NCI-H1694 treated with DMSO at 0.1 percent for 48 hours (cell line): ENCODE measurements at regions not wholly inside any gene's neighbourhood (a gene's known extent, or its start where the extent isn't known, plus 50 kb on each side); places are given as distances from the start of the nearest gene placed in this dataset.

Experiments used
- DNase-seq: peaks from one replicate; lab custom pipeline; 2025; lab: John Stamatoyannopoulos, UW

DNA sequence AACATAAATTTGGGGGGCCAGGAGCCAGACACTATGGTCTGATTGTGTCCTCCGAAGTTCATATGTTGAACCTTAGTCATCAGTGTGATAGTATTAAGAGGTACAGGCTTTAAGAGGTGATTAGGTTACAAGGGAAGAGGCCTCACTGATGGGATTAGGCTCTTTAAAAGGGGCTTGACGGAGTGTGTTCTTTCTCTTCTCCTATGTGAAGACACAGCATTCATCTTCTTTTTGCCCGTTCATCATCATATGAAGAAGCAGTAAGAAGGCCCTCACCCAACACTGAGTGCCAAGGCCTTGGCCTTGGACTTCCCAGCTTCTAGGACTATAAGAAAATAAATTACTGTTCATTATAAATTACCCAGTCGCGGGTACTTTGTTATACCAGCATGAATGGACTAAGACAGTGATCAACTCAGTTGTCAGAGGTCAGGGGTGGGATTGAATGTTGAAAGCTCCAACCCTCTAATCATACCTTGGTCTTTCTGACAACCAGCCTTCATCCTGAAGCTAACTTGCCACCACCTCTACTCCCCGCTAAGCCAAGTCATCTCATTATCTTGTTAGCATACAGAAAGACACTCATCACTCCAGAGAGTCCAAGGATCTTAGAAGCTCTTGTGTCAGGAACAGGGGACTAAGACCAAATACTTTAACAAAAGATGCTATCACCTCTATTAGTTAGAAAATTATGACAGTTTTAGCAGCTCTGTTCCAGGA, 543.4 kb upstream of the DIPK2B start:
- no peak for DNase-seq

DNA sequence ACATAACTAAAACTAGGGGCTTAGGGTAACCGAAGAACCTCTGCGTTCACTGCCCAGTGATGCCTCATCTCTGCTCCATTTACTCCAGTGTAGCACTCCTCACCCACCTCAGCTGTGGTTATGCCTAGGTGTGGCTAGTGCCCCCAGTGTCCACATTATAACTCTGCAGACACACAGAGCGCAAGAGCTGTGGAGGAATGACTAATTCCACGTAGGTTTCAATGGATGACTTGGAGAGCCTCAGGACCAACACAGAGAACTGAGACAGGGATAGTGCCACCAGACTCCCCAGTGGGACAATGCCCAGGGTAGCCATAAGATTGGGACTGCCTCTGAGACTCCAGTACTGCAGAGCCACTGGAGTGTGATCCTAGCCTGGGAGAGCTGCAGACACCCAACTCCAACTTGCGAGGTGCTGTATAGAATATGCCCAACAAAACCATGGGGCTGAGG, 542.4 kb upstream of the DIPK2B start:
- DNase-seq = no peak

DNA sequence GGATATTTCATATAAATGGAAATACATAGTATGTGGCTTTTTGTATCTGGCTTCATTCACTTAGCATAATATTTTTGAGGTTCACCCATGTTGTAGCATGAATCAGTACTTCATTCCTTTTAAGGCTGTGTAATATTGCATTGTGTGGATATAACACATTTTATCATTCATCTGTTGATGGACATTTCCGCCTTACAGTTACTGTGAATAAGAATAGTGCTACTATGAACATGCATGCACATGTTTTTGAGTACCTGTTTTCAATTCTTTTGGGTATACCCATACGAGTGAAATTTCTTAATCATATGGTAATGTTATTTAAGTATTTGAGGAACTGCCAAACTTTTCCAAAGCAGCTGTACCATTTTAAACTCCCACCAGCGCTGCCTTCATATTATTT, 539.6 kb upstream of the DIPK2B start:
- DNase-seq = no peak

DNA sequence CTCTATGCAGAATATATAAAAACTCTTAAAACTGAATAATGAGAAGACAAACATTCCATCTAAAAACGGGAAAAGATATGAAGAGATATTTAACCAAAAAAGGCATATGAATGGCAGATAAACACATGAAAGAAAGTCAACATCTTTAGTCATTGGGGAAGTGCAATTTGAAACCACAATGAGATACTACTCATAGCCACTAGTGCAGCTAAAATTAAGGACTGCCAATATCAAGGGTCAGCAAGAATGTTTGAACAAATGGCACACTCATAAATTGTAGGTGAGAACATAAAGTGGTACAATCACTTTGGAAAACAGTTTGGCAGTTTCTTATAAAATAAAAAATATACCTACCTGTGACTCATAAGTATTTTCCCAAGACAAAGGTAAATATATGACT, 534.9 kb upstream of the DIPK2B start:
- DNase-seq = no peak

DNA sequence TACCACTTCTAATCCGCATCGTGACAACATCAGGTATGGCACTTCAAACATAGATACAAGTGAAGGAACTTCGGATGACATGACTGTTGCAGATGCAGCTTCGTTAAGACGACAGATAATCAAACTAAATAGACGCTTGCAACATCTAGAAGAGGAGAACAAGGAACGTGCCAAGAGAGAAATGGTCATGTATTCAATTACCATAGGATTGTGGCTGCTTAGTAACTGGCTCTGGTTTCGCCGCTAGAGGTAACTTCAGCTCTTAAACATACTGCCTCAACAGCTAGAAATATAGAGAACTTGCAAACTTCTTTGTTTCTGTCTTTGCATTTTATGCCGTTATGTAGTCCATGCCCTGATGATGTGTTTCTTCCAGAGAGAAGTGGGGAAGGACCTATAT, 530.8 kb upstream of the DIPK2B start:
- no peak for DNase-seq

DNA sequence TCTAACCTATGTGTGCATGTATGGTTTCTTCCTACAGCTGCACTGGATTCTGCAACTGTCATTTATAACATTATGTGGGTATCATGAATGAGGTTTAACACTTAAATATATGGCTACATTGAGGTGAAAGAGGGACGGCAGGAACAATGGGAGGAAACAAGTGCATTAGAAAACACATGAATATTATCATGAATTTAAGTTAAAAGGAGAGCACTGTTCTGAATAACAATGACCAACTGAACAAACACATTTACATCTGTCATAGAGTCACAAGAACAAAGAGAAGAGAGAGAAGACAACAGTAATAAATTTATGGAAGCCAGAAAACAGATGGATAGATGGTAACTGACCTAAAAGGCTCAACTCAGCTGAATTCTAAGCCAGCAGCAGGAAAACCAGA, 527.1 kb upstream of the DIPK2B start:
- no peak for DNase-seq

DNA sequence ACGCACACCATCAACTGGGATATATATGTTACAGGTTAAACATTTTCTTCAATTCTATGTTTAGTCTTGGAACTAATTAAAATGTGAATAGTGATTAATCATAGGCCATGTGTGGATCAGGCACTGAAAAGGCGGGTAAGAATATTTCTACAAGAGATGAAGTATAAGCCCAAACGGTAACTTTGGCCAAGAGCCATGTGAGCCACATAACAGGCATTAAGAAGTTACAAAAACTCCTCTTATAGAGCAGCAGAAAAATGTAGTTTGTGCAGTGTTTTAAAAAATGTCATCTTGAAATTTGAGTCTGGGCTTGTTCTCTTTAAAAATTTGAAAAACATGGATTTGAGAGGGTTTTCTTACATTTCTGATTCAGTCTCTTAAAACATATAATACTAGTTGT, 521.8 kb upstream of the DIPK2B start:
- DNase-seq = no peak

DNA sequence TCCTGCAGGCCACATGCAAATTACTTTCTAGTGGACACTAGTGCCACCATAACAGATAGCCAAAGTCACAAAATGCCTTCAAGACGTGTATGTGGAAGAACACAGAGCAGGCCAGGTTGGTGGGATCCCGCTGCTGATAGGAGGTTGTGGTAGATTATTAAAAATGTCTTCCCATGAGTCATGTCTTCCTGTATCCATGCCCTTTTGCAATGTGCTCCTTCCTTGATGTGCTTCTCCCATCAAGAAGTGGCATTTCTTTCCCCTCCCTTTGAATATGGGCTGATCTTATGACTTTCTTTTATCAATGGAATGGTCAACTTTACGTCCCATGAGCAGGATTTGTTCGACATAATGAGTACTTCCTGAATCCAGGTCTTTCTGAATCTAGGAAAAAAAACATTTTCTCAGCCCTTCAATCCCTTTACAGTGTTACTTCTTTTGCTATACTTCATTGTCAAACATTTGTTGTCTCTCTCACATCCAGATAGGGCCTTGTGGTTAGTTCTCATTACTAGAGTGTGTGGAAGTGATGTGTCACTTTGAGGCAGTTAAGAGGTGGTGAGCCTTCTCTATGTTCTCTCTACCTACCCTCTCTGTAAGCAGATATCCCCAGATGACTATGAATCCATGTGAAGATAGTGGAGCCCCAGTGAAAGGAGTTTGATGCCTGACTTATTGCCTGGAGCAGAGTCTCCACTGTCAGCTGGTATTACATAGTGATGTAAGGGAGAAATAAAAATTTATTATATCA, 519.2 kb upstream of the DIPK2B start:
- DNase-seq = no peak

DNA sequence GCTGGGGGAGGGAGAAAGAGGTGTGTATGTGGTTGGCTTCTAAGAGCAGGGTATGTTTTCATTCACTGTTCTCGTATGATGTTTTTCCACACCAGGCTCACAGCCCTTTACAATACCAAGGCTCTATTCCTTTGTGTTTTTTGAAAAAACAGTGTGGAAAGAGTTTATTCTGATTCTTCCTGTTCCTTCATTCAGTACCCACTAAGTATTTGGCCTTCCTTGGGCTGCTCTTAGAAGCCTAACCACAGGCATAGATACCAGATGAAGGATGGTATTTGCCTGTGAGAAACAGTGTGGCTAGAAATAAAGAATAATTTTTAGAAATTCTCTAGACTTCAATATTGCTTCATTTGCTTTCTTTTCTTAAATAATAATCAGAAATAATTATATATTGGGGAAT, 518.0 kb upstream of the DIPK2B start:
- DNase-seq = no peak

DNA sequence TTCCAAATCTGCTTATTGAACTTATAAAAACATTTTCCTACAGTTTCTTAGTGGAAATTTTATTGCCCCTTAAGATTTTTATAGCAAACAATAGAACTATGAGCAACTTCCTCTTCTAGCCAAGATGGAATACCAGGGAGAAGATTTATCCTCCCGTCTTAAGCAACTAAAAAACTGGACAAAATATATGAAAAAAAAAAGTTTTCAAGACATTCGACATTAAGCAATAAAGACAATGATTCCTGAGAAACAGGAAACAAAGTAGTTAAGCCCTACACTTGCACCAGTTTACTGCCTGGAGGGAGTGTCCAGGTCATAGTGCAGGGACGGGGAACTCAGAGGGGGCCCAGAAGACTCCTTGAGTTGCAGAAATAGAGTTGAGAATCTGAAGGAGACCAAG, 516.1 kb upstream of the DIPK2B start:
- no peak for DNase-seq

DNA sequence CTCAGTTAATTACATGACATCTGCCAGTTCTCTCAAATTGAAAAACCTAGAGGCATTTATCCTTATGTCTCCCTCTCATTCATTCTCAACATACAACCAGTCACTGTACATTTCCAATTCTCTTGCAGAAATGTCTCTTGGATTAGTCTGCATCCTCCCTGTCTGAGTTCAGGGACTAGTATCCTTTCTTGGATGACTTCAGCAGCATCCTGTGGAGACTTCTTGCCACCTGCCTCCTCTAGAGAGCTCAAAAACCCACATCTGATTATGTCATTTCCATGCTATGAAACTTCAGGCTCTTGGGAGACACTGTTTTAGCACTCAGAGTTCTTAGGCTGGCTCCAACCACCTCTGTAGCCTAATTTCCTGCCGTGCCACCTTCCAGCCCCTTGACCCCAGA, 515.1 kb upstream of the DIPK2B start:
- no peak for DNase-seq

DNA sequence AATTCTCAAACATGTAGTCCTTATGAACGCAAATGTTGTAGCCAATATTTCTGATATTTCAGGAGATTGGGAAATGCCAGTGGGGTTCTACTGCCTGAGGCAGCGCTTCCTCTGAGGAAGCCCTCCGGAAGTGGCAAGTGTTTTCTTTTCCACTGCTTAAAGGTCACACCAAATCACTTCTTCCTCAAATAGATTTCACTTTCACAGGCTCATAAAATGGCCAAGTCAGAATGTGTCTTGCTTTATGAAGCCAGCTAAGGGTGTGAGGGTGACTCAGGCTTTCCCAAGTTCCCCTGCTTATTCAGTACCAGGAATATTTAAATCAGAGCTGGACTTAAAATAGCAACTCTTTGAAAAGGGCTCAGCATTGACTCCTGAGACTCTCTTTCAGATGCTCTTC, 514.2 kb upstream of the DIPK2B start:
- no peak for DNase-seq

DNA sequence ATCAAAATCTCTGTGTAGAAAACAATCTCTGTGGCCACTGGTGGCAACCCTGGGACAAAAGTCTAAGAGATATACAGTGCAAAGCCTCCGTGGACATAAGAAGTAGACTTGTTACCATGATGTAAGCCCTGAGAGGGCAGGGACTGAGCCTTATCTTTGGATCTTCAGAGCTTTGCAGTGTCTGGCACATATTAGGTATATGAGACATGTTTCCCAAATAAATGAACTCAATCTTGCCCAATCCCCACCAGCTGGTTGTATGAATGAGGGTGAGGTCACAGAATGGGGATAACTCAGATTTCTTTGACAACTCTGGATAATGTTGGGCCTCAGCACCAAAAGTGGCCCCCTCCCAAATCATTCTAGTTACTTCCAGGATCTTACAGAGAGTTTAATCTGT, 511.4 kb upstream of the DIPK2B start:
- no peak for DNase-seq

DNA sequence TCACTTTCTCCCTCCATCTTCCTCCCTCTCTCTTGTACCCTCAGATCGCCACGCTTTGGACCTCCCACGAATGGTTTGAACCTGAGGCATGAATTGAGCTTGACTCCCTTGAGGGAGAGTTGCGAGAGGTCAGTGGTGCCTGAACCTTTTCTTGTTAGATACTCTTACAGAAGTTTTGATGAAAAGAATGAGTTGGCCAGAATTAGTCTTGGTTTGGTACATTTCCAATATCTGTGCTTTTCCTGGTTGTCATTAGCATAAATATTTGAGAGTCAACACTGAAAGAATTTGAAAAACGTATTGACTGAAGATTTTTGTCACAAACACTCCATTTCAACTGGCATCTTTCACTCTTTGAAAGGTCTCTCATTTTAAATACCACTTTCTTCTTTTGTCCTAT, 510.6 kb upstream of the DIPK2B start:
- no peak for DNase-seq

DNA sequence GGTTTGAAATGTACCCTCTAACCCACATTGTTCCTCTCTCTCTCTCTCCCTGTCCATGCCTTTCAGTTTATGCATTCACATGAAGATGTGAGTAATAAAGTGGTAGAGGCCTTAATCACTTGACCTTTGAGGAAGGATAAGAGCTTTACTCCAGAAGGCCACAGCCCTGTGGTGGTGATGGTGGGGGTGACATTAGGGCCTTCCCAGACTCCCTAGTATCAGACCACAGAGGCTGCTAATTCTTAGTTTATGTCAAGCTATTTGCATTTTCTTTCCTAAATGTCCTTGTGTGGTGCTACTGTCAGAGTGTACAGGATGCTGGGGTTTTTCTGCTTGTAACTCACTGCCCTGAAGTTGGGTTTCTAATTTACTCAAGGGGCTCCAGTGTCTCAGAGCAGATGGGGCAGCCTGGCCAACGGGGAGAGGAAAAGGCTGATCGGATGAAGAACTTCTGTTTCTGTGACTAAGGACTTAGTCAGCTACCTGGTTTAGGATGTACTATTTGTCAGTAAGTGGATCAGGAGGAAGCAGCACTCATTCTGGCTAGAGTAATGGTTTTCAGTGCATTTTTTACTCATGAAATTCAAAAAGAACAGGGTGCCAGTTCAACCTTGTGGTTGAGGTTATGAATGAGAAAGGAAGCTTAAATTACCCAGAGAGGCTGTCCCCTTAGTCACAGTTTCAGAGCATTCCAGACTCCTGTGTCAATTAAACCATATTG, 509.6 kb upstream of the DIPK2B start:
- no peak for DNase-seq

DNA sequence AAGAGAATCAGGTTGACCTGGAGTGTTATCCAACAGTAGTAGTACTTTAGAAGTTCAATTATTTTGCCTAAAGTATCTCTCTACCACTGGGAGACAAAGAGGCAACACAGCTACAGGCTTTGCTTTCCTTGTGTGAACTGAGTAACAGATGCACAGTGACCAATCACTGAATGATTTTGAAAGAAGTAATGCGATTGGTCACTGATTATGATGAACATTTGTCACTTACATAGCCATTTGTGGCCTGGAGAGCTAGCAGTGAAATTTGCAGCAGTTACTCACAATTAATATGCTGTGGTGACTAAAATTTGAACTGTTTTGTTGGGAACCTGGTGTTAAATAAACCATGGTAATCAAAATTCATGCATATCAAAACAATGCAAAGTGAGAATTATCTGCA, 508.7 kb upstream of the DIPK2B start:
- no peak for DNase-seq

DNA sequence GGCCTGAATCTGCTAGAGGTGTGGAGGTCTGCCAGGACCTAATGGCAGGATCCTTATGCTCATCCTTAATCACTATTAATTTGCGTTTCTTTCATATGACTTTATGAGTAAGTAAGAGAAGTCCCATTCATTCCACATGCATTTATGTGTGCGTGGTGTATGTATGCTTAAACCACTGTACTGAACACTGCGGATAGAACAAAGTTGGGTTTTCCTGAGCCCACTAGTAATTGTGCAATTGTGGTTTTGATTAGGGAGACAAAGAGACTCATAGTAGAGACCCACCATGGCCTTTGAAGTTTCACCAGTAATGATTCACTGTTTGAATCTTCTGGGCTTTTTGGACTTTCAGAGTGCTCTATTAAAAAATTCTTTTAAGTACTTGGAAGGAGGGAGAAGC, 498.5 kb upstream of the DIPK2B start:
- DNase-seq = no peak

DNA sequence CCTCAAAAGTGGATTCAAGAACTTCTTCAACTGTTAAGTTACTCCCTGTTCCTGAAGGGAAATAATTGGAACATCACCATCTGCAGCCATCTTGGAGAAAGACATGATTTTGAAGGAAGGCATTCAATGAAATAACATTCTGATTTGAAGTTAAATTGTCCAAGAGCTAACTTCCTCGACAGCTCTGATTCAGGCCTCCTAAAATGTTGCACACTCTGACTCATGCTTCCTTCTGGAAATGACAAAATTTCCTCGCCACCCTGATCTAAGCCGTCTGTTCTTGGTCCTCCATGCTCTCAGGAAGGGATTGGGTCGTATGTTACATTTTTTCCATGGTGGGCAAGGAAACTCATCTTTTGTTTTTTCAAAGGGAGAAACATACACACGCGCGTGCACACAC, 496.9 kb upstream of the DIPK2B start:
- DNase-seq = no peak

DNA sequence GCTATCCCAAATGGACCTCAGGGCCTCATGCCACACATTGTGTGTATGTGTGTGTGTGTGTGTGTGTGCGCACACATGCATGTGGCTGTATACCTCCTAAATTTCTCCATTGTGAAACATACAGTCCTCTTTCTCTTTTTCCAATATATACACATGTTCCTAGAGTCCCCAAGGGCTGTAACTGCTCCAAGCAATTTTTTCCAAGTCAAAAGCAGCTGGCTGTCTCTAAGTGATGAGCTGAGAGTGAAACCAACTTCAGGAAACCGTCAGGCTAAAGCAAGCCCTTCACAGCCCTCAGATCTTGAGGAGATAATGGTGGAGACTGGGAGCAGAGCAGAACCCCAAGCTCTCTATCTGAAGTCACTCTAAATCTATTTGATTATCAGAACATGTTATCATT, 496.1 kb upstream of the DIPK2B start:
- no peak for DNase-seq

DNA sequence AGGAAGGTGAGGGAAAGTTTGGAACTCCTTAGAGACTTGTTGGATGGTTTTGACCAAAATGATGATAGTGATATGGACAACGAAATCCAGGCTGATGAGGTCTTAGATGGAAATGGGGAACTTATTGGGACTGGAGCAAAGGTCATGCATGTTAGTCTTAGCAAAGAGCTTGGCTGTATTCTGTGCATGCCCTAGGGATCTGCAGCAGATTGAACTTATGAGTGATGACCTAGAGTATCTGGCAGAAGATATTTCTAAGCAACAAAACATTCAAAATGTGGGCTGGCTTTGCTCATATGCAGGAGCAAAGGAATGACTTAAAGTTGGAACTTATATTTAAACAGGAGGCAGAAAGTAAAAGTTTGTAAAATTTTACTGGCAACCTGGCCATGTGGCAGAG, 489.3 kb upstream of the DIPK2B start:
- DNase-seq = no peak

DNA sequence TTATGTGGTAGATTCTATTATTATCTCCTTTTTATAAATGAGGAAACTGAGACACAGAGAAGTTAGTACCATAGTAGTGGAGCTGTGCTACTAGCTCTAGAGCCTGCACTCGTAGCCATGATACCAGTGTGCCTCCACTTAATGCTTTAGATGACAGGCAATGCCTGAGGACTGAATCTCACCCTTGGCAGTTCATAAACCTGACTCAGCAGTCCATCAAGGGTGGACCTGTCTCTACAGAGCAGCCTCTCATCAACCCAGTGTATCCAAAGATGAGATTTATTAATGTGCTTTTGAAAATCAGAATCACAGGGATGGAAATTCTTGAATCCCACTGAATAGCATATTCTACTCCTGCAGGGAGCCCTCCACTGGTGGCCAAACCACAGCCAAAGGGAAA, 483.2 kb upstream of the DIPK2B start:
- DNase-seq = no peak

DNA sequence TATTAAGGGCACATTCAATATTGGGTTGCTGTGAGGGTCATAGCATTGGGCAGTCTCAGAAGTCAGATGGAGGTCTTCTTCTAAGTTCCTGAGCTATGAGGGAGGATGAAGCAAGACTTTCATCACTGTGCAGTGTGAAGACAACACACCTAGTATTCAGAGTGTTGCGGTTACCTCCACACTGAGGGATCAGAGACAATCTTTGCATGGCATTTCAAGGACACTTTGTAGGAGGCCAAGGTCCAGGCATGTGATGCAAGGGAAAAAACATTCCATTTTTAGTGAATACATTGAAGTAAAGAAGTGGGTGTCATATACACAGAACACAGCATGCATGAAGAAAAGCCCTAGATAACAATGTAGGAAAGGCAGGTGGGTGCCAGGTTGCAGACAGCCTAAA, 481.2 kb upstream of the DIPK2B start:
- DNase-seq = no peak

DNA sequence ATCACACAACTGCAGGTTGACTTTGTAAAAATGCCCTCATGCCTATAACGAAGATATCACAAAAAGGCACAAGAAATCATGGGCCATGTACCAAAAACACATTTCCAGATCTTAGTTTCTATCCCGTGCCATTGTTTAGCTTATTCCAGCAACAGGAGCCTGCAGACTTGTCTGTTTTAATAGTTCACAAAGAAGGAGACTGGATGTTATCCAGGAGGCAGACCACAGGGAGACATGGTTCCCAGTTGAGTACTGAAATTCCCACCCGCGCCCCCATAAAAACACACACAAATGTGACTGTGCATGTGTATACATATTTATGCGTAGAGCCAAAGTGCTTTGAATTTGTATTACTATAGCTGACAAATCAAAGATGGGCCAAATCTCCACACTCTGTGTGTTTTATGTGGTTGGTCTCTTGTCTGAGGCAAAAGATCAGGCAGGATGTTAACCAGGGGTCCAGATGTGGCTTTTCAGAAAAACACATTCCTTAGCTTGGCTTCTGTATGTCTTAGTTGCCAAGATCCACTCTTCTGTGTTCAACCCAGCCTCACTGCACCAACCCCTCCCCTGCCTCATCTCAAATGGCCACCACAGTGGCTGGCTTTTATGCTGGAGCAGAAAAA, 469.2 kb upstream of the DIPK2B start:
- DNase-seq = no peak
